ENCODE measurements at regions not wholly inside any gene's neighbourhood (a gene's known extent, or its start where the extent isn't known, plus 50 kb on each side); places are given as distances from the start of the nearest gene placed in this dataset.

- TF ChIP-seq CTCF (conservative IDR thresholded peaks at IDR 0.05) (no peak), ZFX (IDR thresholded peaks at IDR 0.05) (no peak)
Measured at GRCh38 chr4:24209131-24209530, 319.3 kb upstream of the PPARGC1A start.
